Keratinocyte (primary cell): ENCODE measurements at regions not wholly inside any gene's neighbourhood (a gene's known extent, or its start where the extent isn't known, plus 50 kb on each side); places are given as distances from the start of the nearest gene placed in this dataset.

Source experiments
- DNase-seq: peaks from one replicate; pipeline ENCODE4 v3.0.0-alpha.2; 2011; ENCODE audit warnings: low read depth, missing footprints, low spot score
- FAIRE-seq: peaks from 2 replicates; lab custom pipeline; 2011; peaks lifted over from hg19 to GRCh38; lab: Jason Lieb, UNC
- H2AFZ ChIP-seq: 2 replicates; pipeline ENCODE4 v1.6.0; 2012; ENCODE audit warnings: low read length, control low read depth, inconsistent platforms; ENCODE audit not compliant: control insufficient read depth
- H3K27ac ChIP-seq: 2 replicates; pipeline ENCODE4 v1.5.1; 2011; ENCODE audit warnings: low read length; ENCODE audit not compliant: control insufficient read depth, insufficient read depth
- H3K27me3 ChIP-seq: 3 replicates; pipeline ENCODE4 v1.6.0; 2011; ENCODE audit warnings: low read length; ENCODE audit not compliant: control insufficient read depth, insufficient read depth; ENCODE audit errors: extremely low read depth
- H3K36me3 ChIP-seq, 2 experiments: 2 replicates in 1 of 2; 3 replicates in 1 of 2; pipeline ENCODE4 v1.5.1; 2011; ENCODE audit warnings: low read length in 2 of 2, mild to moderate bottlenecking in 1 of 2; ENCODE audit not compliant: control insufficient read depth in 2 of 2, insufficient read depth in 2 of 2; ENCODE audit errors: extremely low read depth in 1 of 2
- H3K4me1 ChIP-seq: 3 replicates; pipeline ENCODE4 v1.5.1; 2011; ENCODE audit warnings: low read length; ENCODE audit not compliant: control insufficient read depth, insufficient read depth; ENCODE audit errors: extremely low read depth
- H3K4me2 ChIP-seq: 3 replicates; pipeline ENCODE4 v1.6.0; 2011; ENCODE audit warnings: low read depth, low read length; ENCODE audit not compliant: control insufficient read depth, insufficient read depth; ENCODE audit errors: extremely low read depth
- H3K4me3 ChIP-seq, 3 experiments: fragments of 200-600 bp in 1 of 3; sonication (generic) in 1 of 3; 2 replicates in 2 of 3; 3 replicates in 1 of 3; pipeline ENCODE4 v1.5.1; 2011 to 2016; ENCODE audit warnings: low read length in 3 of 3, mild to moderate bottlenecking in 3 of 3, control low read depth in 2 of 3, inconsistent platforms in 1 of 3, low read depth in 1 of 3, mixed read lengths in 1 of 3, mixed run types in 1 of 3, moderate library complexity in 1 of 3; ENCODE audit not compliant: control insufficient read depth in 2 of 3, insufficient read depth in 2 of 3; ENCODE audit errors: extremely low read depth in 1 of 3
- H3K79me2 ChIP-seq: 2 replicates; pipeline ENCODE4 v1.6.0; 2012; ENCODE audit warnings: low read length; ENCODE audit not compliant: control insufficient read depth, insufficient read depth
- H3K9ac ChIP-seq: 3 replicates; pipeline ENCODE4 v1.6.0; 2011; ENCODE audit warnings: low read length; ENCODE audit not compliant: control insufficient read depth, insufficient read depth; ENCODE audit errors: extremely low read depth
- H3K9me1 ChIP-seq: 3 replicates; pipeline ENCODE4 v1.6.0; 2011; ENCODE audit warnings: low read length; ENCODE audit not compliant: control insufficient read depth, insufficient read depth; ENCODE audit errors: extremely low read depth
- H3K9me3 ChIP-seq: 2 replicates; pipeline ENCODE4 v1.5.1; 2012; ENCODE audit warnings: low read depth, low read length; ENCODE audit not compliant: control insufficient read depth
- H4K20me1 ChIP-seq: 3 replicates; pipeline ENCODE4 v1.6.0; 2011; ENCODE audit warnings: low read length; ENCODE audit not compliant: control insufficient read depth, insufficient read depth; ENCODE audit errors: extremely low read depth
- CTCF ChIP-seq, 3 experiments: IDR thresholded peaks in 1 of 3; conservative IDR thresholded peaks in 1 of 3; optimal IDR thresholded peaks in 1 of 3; 2 replicates in 2 of 3; 3 replicates in 1 of 3; pipeline versions ENCODE3 to v1.5.1; 2011; ENCODE audit warnings: low read length in 3 of 3, mild to moderate bottlenecking in 3 of 3, moderate library complexity in 2 of 3, control low read depth in 1 of 3, inconsistent platforms in 1 of 3; ENCODE audit not compliant: insufficient read depth in 2 of 3; ENCODE audit errors: extremely low read depth in 1 of 3
- EZH2 ChIP-seq: IDR thresholded peaks from one replicate; pipeline ENCODE4 v1.6.1; 2012; ENCODE audit warnings: inconsistent platforms, mild to moderate bottlenecking, low read length, moderate library complexity
- dilution Hi-C: fragments of 300-500 bp; cut with MboI; formaldehyde crosslinking; loops from one replicate; pipeline ENCODE4 v1.7.0; 2020; ENCODE audit warnings: low sequenced_read_pairs; ENCODE audit not compliant: extremely low pct_ligation_motif_present

- no peaks in the 10 kb centered on the region for H4K20me1 ChIP-seq
- H3K4me3 ChIP-seq = no peak overlapping the region
- no peak for DNase-seq
- H3K9me3 ChIP-seq = no peaks in the 10 kb centered on the region
- no peaks in the 10 kb centered on the region for H3K27me3 ChIP-seq
- no peak for TF ChIP-seq EZH2
- TF ChIP-seq CTCF (optimal IDR thresholded peaks at IDR 0.05 in 1 of 3, IDR thresholded peaks at IDR 0.05 in 1 of 3, conservative IDR thresholded peaks at IDR 0.05 in 1 of 3; ENCODE audit: extremely low read depth in 1 of 3, insufficient read depth in 2 of 3, low read length in 3 of 3) = no peak
- H3K9me1 ChIP-seq = no peaks in the 10 kb centered on the region
- no peak overlapping the region for H2AFZ ChIP-seq
- no peak for FAIRE-seq
- H3K4me1 ChIP-seq = no peaks in the 10 kb centered on the region
- H3K79me2 ChIP-seq = no peaks in the 10 kb centered on the region
- no peak overlapping the region for H3K4me2 ChIP-seq
- H3K9ac ChIP-seq = no peak overlapping the region
- no peak overlapping the region for H3K27ac ChIP-seq
- dilution Hi-C loops = no loop called here
- no peaks in the 10 kb centered on the region for H3K36me3 ChIP-seq
Measured at GRCh38 chr2:228592925-228593324, 411.4 kb upstream of the SPHKAP start.

DNA sequence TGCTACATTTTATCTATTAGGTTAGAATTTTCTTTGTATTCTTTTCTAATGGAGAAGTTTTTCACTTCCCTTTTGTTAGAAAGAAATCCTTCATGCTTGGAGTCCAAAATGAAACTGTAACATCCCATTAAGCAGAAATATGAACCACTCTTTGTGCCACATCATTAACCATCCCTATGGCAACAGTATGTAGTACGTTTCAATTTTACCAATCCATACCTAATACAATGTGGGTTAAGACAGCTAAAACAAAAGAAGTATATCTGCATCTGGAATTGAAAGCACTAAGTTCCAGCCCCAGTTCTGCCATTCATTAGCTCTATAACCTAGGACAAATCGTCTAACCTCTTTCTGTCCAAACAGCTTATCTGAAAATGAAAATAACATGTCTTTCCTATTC lies 409.2 kb upstream of the SPHKAP start:
- H3K9me1 ChIP-seq = no peaks in the 10 kb centered on the region
- dilution Hi-C loops = no loop called here
- no peaks in the 10 kb centered on the region for H4K20me1 ChIP-seq
- no peaks in the 10 kb centered on the region for H3K27me3 ChIP-seq
- no peaks in the 10 kb centered on the region for H3K9me3 ChIP-seq
- DNase-seq = no peak
- H3K27ac ChIP-seq = no peak overlapping the region
- H3K9ac ChIP-seq = no peak overlapping the region
- no peak for FAIRE-seq
- H3K4me1 ChIP-seq = no peaks in the 10 kb centered on the region
- no peaks in the 10 kb centered on the region for H3K36me3 ChIP-seq
- H3K4me3 ChIP-seq = no peak overlapping the region
- no peak overlapping the region for H2AFZ ChIP-seq
- H3K4me2 ChIP-seq = no peak overlapping the region
- no peaks in the 10 kb centered on the region for H3K79me2 ChIP-seq
- TF ChIP-seq EZH2 (no peak), CTCF (optimal IDR thresholded peaks at IDR 0.05 in 1 of 3, IDR thresholded peaks at IDR 0.05 in 1 of 3, conservative IDR thresholded peaks at IDR 0.05 in 1 of 3; ENCODE audit: extremely low read depth in 1 of 3, insufficient read depth in 2 of 3, low read length in 3 of 3) (no peak)
